ENCODE measurements at regions not wholly inside any gene's neighbourhood (a gene's known extent, or its start where the extent isn't known, plus 50 kb on each side); places are given as distances from the start of the nearest gene placed in this dataset.

DNA sequence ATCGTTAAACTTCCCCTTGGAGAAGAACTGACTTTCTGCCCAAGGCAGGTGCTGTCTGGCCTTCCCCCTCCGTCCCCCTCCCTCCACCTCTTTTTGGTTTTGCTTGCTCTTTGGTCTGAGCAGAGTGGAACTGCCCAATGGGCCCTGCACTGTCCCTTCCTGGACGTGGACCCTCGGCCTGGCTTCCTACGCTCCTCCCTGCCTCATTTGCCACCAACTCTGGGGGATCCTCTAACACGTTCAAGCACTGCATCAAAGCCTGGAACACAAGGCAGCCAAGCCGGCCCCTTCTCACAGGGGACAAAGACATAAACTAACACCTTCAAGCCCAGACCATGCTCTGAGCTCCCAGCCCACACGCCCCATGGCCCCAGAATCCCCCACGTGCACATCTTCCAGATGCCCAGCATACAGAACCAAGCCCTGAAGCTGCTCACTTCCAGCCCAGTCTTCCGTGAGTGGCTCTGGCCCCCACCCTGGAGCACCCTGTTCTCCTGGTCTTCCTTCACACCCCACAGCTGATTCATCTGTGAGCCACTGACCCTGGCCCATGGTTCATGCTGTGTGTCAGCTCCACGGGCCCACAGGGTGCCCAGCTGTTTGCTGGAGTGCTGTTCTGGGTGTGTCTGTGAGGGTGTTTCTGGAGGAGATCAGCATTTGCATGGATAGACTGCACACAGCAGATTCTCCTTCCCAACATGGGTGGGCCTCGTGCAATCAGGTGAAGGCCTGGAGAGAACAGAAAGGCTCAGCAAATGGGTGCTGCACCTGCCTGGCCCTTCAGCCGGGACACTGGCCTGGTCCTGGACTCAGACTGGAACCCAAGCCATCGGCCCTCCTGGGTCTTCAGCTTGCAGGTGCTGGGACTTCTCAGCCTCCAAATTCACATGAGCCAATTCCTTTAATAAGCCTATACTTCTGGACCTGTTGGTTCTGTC, 247.1 kb upstream of the SALL3 start:
- TF ChIP-seq, protein P1, sequence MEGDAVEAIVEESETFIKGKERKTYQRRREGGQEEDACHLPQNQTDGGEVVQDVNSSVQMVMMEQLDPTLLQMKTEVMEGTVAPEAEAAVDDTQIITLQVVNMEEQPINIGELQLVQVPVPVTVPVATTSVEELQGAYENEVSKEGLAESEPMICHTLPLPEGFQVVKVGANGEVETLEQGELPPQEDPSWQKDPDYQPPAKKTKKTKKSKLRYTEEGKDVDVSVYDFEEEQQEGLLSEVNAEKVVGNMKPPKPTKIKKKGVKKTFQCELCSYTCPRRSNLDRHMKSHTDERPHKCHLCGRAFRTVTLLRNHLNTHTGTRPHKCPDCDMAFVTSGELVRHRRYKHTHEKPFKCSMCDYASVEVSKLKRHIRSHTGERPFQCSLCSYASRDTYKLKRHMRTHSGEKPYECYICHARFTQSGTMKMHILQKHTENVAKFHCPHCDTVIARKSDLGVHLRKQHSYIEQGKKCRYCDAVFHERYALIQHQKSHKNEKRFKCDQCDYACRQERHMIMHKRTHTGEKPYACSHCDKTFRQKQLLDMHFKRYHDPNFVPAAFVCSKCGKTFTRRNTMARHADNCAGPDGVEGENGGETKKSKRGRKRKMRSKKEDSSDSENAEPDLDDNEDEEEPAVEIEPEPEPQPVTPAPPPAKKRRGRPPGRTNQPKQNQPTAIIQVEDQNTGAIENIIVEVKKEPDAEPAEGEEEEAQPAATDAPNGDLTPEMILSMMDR (IDR thresholded peaks at IDR 0.05), result no peak
- TF ChIP-seq POLR2AphosphoS5 (IDR thresholded peaks at IDR 0.05), result no peak
